ENCODE measurements at regions not wholly inside any gene's neighbourhood (a gene's known extent, or its start where the extent isn't known, plus 50 kb on each side); places are given as distances from the start of the nearest gene placed in this dataset.

DNA sequence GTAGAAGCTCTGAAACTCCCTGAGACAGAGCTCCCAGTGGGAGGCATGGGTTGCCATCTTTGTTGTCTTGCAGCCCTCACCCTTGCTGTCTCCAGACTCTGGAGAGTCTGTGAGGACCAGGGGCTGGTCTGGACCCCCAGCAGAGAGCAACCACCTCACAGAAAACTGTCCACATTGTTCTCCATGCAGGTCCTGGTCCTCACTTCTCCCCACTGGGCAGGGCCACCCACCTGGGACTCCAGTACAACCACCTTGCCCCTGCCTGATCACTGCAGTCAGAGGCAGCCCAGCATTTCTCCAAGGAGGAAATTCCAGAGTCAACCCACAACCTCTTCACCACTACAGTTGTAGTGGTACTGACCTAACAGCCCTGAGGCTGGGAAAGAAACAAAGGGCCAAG lies 285.6 kb upstream of the RPS23 start:
- TF ChIP-seq, protein P1, sequence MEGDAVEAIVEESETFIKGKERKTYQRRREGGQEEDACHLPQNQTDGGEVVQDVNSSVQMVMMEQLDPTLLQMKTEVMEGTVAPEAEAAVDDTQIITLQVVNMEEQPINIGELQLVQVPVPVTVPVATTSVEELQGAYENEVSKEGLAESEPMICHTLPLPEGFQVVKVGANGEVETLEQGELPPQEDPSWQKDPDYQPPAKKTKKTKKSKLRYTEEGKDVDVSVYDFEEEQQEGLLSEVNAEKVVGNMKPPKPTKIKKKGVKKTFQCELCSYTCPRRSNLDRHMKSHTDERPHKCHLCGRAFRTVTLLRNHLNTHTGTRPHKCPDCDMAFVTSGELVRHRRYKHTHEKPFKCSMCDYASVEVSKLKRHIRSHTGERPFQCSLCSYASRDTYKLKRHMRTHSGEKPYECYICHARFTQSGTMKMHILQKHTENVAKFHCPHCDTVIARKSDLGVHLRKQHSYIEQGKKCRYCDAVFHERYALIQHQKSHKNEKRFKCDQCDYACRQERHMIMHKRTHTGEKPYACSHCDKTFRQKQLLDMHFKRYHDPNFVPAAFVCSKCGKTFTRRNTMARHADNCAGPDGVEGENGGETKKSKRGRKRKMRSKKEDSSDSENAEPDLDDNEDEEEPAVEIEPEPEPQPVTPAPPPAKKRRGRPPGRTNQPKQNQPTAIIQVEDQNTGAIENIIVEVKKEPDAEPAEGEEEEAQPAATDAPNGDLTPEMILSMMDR (conservative IDR thresholded peaks at IDR 0.05; ENCODE audit: low read length), result no peak
- no peak for TF ChIP-seq EZH2phosphoT487 (IDR thresholded peaks at IDR 0.05; ENCODE audit: borderline replicate concordance)

Data from Loucy (cell line).